ENCODE measurements at regions not wholly inside any gene's neighbourhood (a gene's known extent, or its start where the extent isn't known, plus 50 kb on each side); places are given as distances from the start of the nearest gene placed in this dataset.
A peak's percentile ranks its signal among the peaks of the same experiment; 100 is the strongest.
"Not testable (repeated sequence)": the region's sequence is repeated elsewhere in the genome, so short reads cannot be mapped to it uniquely, and the experiment has no call there.

- H3K4me2 ChIP-seq (ENCODE audit: insufficient read depth, insufficient read length, low read length) = no peak overlapping the region
These were observed 102.5 kb upstream of the SHB start for GRCh38 chr9:38171538-38171884.

DNA sequence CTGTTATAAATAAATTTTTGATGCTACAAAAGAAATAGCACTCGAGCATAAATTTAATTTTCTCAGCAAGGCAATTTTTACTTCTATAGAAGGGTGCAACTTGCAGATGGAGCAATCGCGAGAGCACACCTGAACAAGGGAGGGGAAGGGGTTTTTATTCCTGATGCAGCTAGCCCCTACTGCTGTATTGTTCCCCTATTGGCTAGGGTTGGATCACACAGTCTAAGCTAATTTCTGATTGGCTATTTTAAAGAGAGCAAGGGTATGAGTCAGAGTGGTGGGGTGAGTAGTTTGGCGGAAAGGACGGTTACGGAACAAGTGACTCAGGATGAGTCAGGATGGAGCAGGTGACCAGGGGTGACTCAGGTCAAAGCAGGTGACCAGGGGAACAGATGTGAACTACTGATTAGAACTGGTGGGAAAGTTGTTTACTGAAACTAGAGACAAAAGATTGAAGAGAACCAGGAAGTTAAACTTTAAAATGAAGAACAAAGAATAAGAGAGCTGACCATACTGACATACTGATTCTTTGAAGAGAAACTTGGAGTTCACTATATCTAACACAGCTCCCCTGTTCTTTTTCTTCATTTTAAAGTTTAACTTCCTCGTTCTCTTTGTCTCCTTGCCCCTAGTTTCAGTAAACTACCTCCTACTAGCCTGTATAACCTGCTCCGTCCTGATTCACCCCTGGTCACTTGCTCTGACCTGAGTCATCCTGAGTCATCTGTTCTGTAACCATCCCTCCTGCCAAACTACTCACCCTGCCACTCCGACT, 101.9 kb upstream of the SHB start:
- H3K23ac ChIP-seq (ENCODE audit: insufficient read length, low read depth, low read length); H4K5ac ChIP-seq (ENCODE audit: insufficient read length, low read depth, low read length); H2BK120ac ChIP-seq (ENCODE audit: low read depth, low read length, poor library complexity, severe bottlenecking); H2AK5ac ChIP-seq (ENCODE audit: insufficient read length, low read length); H3K27ac Mint-ChIP-seq; H3K18ac ChIP-seq (ENCODE audit: insufficient read length, low read depth, low read length); H3K27me3 ChIP-seq (ENCODE audit: insufficient read depth, low read length); H4K91ac ChIP-seq (ENCODE audit: insufficient read length, low read depth, low read length); H3K4me1 ChIP-seq (ENCODE audit: insufficient read depth, low read length); H3T11ph ChIP-seq (ENCODE audit: low read length); H3K9ac ChIP-seq (ENCODE audit: extremely low read depth, insufficient read length, low read length); H2BK20ac ChIP-seq (ENCODE audit: low read depth, low read length, poor library complexity, severe bottlenecking); H3K79me2 ChIP-seq (ENCODE audit: insufficient read depth, low read length); H3K79me1 ChIP-seq (ENCODE audit: insufficient read depth, low read depth, low read length, poor library complexity, severe bottlenecking); H3K56ac ChIP-seq (ENCODE audit: insufficient read length, low read depth, low read length); H3K9me3 ChIP-seq (ENCODE audit: control insufficient read depth, low read depth, low read length); H3K23me2 ChIP-seq (ENCODE audit: insufficient read length, low read depth, low read length, poor library complexity, severe bottlenecking); H3K4ac ChIP-seq (ENCODE audit: low read depth, low read length); H3K27ac ChIP-seq (ENCODE audit: insufficient read length, low read depth, low read length); H2BK12ac ChIP-seq (ENCODE audit: insufficient read length, low read depth, low read length); H3K4me3 Mint-ChIP-seq; H3K14ac ChIP-seq (ENCODE audit: insufficient read depth, low read length); H3K4me2 ChIP-seq (ENCODE audit: insufficient read depth, insufficient read length, low read length); H4K20me1 ChIP-seq (ENCODE audit: control insufficient read depth, insufficient read depth, insufficient read length); H2BK15ac ChIP-seq (ENCODE audit: low read depth, low read length); H2BK5ac ChIP-seq (ENCODE audit: insufficient read length, low read length); H2AFZ ChIP-seq (ENCODE audit: low read length): not testable (repeated sequence)
- peaks cover 19 to 26% of the 10 kb centered on the region in 2 experiments for H3K4me1 Mint-ChIP-seq
- H3K36me3 Mint-ChIP-seq (ENCODE audit: insufficient read depth in 1 of 3, low read depth in 3 of 3) = peaks cover 11 to 22% (median 14%) of the 10 kb centered on the region in 3 experiments
- peaks cover 34% of the 10 kb centered on the region for H3K27me3 Mint-ChIP-seq (ENCODE audit: low read depth)
- H4K8ac ChIP-seq (replicated peaks; ENCODE audit: insufficient read length, low read depth, low read length) = peak overlapping the region; percentile 28
- DNase-seq = peak; percentile 56
- H3K9me3 Mint-ChIP-seq = peaks cover 22 to 23% of the 10 kb centered on the region in 2 experiments
- no CpG with 5 or more reads among the region's 9 CpGs for WGBS (ENCODE audit: extremely low coverage, insufficient read length, low lambda C conversion rate)

More at GRCh38 chr9:38171538-38171884, 102.5 kb upstream of the SHB start:
- no peak overlapping the region for H3K4me3 Mint-ChIP-seq
- DNase-seq = no peak
- H3K27ac Mint-ChIP-seq = no peak overlapping the region
- Histone ChIP-seq H3K14ac (ENCODE audit: insufficient read depth, low read length) (no peak overlapping the region), H3K4me1 (ENCODE audit: insufficient read depth, low read length) (peaks cover 5% of the 10 kb centered on the region; the same call in 1 of the 2 replicates), H3K79me2 (ENCODE audit: insufficient read depth, low read length) (no peaks in the 10 kb centered on the region), H2BK12ac (ENCODE audit: insufficient read length, low read depth, low read length) (no peak overlapping the region), H2BK120ac (ENCODE audit: low read depth, low read length, poor library complexity, severe bottlenecking) (no peak overlapping the region), H4K5ac (ENCODE audit: insufficient read length, low read depth, low read length) (no peak overlapping the region), H3K79me1 (ENCODE audit: insufficient read depth, low read depth, low read length, poor library complexity, severe bottlenecking) (no peaks in the 10 kb centered on the region), H3K56ac (ENCODE audit: insufficient read length, low read depth, low read length) (no peak overlapping the region), H3K4ac (ENCODE audit: low read depth, low read length) (no peak overlapping the region), H4K8ac (replicated peaks; ENCODE audit: insufficient read length, low read depth, low read length) (peak overlapping the region; percentile 28), H2AK5ac (ENCODE audit: insufficient read length, low read length) (no peak overlapping the region), H3K18ac (ENCODE audit: insufficient read length, low read depth, low read length) (no peak overlapping the region), H3K23ac (ENCODE audit: insufficient read length, low read depth, low read length) (no peak overlapping the region), H4K91ac (ENCODE audit: insufficient read length, low read depth, low read length) (no peak overlapping the region), H2BK20ac (ENCODE audit: low read depth, low read length, poor library complexity, severe bottlenecking) (no peak overlapping the region), H3K23me2 (ENCODE audit: insufficient read length, low read depth, low read length, poor library complexity, severe bottlenecking) (no peaks in the 10 kb centered on the region), H3K9ac (ENCODE audit: extremely low read depth, insufficient read length, low read length) (no peak overlapping the region), H3K9me3 (ENCODE audit: control insufficient read depth, low read depth, low read length) (peaks cover 5% of the 10 kb centered on the region), H3T11ph (ENCODE audit: low read length) (no peak overlapping the region), H3K27ac (ENCODE audit: insufficient read length, low read depth, low read length) (no peak overlapping the region), H2BK5ac (ENCODE audit: insufficient read length, low read length) (no peak overlapping the region), H3K27me3 (ENCODE audit: insufficient read depth, low read length) (no peaks in the 10 kb centered on the region), H4K20me1 (ENCODE audit: control insufficient read depth, insufficient read depth, insufficient read length) (no peaks in the 10 kb centered on the region), H2AFZ (ENCODE audit: low read length) (no peak overlapping the region), H2BK15ac (ENCODE audit: low read depth, low read length) (no peak overlapping the region)
- H3K36me3 Mint-ChIP-seq (ENCODE audit: insufficient read depth in 1 of 3, low read depth in 3 of 3) = peaks cover 11 to 22% (median 14%) of the 10 kb centered on the region in 3 experiments
- H3K9me3 Mint-ChIP-seq = peaks cover 22 to 23% of the 10 kb centered on the region in 2 experiments
- no CpG with 5 or more reads among the region's 5 CpGs for WGBS (ENCODE audit: extremely low coverage, insufficient read length, low lambda C conversion rate)
- TF ChIP-seq, protein P1, sequence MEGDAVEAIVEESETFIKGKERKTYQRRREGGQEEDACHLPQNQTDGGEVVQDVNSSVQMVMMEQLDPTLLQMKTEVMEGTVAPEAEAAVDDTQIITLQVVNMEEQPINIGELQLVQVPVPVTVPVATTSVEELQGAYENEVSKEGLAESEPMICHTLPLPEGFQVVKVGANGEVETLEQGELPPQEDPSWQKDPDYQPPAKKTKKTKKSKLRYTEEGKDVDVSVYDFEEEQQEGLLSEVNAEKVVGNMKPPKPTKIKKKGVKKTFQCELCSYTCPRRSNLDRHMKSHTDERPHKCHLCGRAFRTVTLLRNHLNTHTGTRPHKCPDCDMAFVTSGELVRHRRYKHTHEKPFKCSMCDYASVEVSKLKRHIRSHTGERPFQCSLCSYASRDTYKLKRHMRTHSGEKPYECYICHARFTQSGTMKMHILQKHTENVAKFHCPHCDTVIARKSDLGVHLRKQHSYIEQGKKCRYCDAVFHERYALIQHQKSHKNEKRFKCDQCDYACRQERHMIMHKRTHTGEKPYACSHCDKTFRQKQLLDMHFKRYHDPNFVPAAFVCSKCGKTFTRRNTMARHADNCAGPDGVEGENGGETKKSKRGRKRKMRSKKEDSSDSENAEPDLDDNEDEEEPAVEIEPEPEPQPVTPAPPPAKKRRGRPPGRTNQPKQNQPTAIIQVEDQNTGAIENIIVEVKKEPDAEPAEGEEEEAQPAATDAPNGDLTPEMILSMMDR (conservative IDR thresholded peaks at IDR 0.05) = no peak
- H3K27me3 Mint-ChIP-seq (ENCODE audit: low read depth) = peaks cover 35% of the 10 kb centered on the region
- peaks cover 19 to 26% of the 10 kb centered on the region in 2 experiments for H3K4me1 Mint-ChIP-seq

All from H9 (cell line).